Posterior cingulate gyrus (tissue), 11 donors: ENCODE measurements at regions not wholly inside any gene's neighbourhood (a gene's known extent, or its start where the extent isn't known, plus 50 kb on each side); places are given as distances from the start of the nearest gene placed in this dataset.

Experiments
- DNase-seq, 10 donors: peaks; one replicate each; pipeline versions ENCODE4 v3.0.0 to v3.0.0-alpha.2; 2020 to 2021; ENCODE audit warnings: mixed read lengths in 3 of 10
- intact Hi-C: fragments of 100-400 bp; cut with DNase I; formaldehyde crosslinking; loops from one replicate; pipeline ENCODE4 v1.15.1; 2023

GRCh38 chr3:9301091-9301490 is 51.6 kb upstream of the SRGAP3 start:
- intact Hi-C loops, result loop anchor here (5.0 kb wide), 2 partner anchors 49 to 314 kb away; no protein-coding TSS in a partner anchor
- DNase-seq, result no peak

GRCh38 chr3:9301798-9302197 is 52.4 kb upstream of the SRGAP3 start:
- intact Hi-C loops, result loop anchor here (1.0 to 5.0 kb wide), 3 partner anchors 49 to 330 kb away; no protein-coding TSS in a partner anchor

GRCh38 chr3:9302425-9303181 is 53.2 kb upstream of the SRGAP3 start:
- DNase-seq, result peak; percentile 74 to 98 (median 88)
- intact Hi-C loops, result loop anchor here (1.0 to 5.0 kb wide), 3 partner anchors 50 to 331 kb away; no protein-coding TSS in a partner anchor

More at GRCh38 chr3:9301798-9302197, 52.4 kb upstream of the SRGAP3 start:
- DNase-seq, result no peak

- no peak for DNase-seq
- intact Hi-C loops, result no loop called here
Measured at GRCh38 chr3:9308298-9308990, 54.4 kb upstream of the THUMPD3 start.

- intact Hi-C loops, result no loop called here
- no peak for DNase-seq
Measured at GRCh38 chr3:9310043-9310442, 52.8 kb upstream of the THUMPD3 start.

GRCh38 chr3:9311228-9311627 is 51.6 kb upstream of the THUMPD3 start:
- intact Hi-C loops, result no loop called here
- no peak for DNase-seq
